ENCODE measurements at regions not wholly inside any gene's neighbourhood (a gene's known extent, or its start where the extent isn't known, plus 50 kb on each side); places are given as distances from the start of the nearest gene placed in this dataset.

DNA sequence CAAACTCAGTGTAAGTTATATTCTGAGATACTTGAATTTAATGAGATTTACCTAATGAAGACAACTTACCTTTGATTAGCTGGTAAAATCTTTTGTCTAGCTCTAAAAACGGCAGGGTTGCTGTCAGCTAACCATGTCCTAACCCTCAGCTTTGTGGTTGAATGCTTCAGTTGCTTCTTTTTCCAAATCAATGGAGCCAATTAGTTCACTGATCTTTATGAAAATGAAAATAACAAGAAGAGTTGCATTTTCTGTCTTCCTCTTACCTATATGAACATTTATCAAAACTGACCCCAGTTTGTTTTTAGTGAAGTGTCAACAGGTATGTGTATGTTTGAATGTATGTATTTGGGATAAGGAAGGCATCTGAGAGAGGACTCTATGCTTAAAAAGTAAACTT lies 253.1 kb upstream of the MTPN start:
- TF ChIP-seq, protein P1, sequence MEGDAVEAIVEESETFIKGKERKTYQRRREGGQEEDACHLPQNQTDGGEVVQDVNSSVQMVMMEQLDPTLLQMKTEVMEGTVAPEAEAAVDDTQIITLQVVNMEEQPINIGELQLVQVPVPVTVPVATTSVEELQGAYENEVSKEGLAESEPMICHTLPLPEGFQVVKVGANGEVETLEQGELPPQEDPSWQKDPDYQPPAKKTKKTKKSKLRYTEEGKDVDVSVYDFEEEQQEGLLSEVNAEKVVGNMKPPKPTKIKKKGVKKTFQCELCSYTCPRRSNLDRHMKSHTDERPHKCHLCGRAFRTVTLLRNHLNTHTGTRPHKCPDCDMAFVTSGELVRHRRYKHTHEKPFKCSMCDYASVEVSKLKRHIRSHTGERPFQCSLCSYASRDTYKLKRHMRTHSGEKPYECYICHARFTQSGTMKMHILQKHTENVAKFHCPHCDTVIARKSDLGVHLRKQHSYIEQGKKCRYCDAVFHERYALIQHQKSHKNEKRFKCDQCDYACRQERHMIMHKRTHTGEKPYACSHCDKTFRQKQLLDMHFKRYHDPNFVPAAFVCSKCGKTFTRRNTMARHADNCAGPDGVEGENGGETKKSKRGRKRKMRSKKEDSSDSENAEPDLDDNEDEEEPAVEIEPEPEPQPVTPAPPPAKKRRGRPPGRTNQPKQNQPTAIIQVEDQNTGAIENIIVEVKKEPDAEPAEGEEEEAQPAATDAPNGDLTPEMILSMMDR (IDR thresholded peaks at IDR 0.05) = no peak
- TF ChIP-seq POLR2A (IDR thresholded peaks at IDR 0.05) = no peak

Data from esophagus squamous epithelium (tissue), 4 donors.